ENCODE measurements at regions not wholly inside any gene's neighbourhood (a gene's known extent, or its start where the extent isn't known, plus 50 kb on each side); places are given as distances from the start of the nearest gene placed in this dataset.

DNA sequence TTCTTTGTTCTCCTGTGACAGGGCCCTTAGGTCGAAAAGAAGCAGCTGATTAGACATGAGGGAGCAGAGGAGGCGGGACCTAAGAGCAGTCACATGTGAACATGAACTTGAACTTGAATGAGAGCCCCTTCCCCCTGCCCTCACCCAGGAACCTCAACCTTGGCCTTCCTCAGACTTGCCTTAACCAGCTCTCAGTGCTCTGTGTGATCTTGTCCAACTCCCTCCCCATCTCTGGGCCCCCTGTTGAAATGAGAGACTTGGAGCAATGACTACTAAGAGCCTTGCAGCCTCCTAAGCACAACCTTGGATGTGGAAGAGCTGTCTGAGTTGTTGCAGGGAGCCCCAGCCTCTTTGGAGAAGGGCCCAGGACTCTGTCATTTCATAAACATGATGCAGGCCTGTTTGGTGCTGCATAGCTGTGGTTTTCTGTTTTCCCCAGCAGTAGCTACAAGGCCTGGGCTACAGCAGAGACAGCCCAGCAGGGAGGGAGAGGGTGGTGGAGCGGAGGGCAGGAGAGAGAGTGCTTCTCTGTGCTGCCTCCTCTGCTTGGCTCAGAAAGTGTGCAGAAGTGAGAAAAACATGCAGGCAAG lies 123.9 kb upstream of the ZMIZ1 start:
- TF ChIP-seq, protein P1, sequence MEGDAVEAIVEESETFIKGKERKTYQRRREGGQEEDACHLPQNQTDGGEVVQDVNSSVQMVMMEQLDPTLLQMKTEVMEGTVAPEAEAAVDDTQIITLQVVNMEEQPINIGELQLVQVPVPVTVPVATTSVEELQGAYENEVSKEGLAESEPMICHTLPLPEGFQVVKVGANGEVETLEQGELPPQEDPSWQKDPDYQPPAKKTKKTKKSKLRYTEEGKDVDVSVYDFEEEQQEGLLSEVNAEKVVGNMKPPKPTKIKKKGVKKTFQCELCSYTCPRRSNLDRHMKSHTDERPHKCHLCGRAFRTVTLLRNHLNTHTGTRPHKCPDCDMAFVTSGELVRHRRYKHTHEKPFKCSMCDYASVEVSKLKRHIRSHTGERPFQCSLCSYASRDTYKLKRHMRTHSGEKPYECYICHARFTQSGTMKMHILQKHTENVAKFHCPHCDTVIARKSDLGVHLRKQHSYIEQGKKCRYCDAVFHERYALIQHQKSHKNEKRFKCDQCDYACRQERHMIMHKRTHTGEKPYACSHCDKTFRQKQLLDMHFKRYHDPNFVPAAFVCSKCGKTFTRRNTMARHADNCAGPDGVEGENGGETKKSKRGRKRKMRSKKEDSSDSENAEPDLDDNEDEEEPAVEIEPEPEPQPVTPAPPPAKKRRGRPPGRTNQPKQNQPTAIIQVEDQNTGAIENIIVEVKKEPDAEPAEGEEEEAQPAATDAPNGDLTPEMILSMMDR (IDR thresholded peaks at IDR 0.05; ENCODE audit: low read depth, low read length), result no peak
- H3K4me3 ChIP-seq (ENCODE audit: low read depth, low read length), result no peak overlapping the region

GRCh38 chr10:78945838-78946237 lies 122.9 kb upstream of the ZMIZ1 start:
- TF ChIP-seq, protein P1 (IDR thresholded peaks at IDR 0.05; ENCODE audit: low read depth, low read length), result no peak
- no peak overlapping the region for H3K4me3 ChIP-seq (ENCODE audit: low read depth, low read length)

DNA sequence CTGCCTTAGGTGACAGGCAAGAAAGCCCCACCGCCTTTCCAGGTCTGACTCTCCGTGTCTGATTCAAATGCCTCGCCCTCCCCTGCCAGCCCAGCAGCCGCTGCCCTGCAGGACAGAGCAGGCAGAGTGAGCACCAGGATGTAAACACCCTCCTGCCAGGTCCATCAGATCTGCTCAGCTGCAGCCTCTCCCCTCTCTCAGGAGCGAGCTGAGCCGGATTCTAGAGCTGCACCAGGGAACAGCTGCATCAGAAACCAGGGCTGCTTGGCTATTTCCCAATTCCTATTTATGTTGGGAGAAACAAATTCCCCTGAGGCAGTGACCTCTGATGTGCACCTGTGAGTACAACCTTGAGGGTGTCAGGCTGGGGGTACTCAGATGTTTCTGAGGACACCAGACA lies 121.5 kb upstream of the ZMIZ1 start:
- H3K4me3 ChIP-seq (ENCODE audit: low read depth, low read length), result no peak overlapping the region
- TF ChIP-seq, protein P1 (IDR thresholded peaks at IDR 0.05; ENCODE audit: low read depth, low read length), result no peak

DNA sequence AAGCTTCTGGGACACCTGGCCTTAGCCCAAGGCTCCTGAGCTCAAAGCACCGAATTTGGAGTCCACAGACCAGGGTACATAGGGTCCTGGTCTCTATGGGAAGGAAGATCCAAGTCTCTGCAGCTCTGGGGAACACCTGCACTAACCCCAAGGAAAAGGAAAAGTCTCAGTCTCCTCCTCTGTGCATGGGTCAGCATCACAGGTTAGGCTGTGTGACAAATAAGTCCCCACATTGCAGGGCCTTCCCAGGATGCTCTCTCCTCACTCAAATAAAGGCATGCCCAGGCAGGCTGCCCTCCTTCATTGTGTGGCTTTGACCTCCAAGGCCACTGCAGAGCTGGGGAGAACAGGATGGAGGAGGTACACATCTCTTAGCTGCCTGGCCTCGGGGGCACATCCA lies 121.0 kb upstream of the ZMIZ1 start:
- no peak overlapping the region for H3K4me3 ChIP-seq (ENCODE audit: low read depth, low read length)
- TF ChIP-seq, protein P1 (IDR thresholded peaks at IDR 0.05; ENCODE audit: low read depth, low read length), result no peak

- TF ChIP-seq, protein P1 (IDR thresholded peaks at IDR 0.05; ENCODE audit: low read depth, low read length), result no peak
- H3K4me3 ChIP-seq (ENCODE audit: low read depth, low read length), result no peak overlapping the region
These were observed 120.1 kb upstream of the ZMIZ1 start for GRCh38 chr10:78948621-78949030.

GRCh38 chr10:78950656-78951587 lies 117.8 kb upstream of the ZMIZ1 start:
- H3K4me3 ChIP-seq (ENCODE audit: low read depth, low read length), result no peak overlapping the region
- TF ChIP-seq, protein P1 (IDR thresholded peaks at IDR 0.05; ENCODE audit: low read depth, low read length), result no peak

DNA sequence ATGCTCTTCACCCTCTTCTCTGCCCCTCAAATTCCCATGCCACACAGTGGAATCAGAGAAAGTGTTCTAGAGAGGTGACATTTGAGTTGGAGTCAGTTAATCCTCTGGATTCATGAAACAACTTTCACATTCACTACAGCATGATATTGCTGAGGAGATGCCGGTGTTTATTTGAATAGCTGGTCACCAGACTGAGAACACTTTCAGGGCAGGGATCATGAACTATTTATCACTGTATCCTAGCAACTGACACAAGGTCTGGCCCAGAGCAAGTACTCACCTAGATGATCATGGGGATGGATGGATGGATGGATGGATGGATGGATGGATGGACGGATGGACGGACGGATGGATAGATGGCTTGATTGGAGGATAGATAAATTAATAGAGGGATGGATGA lies 116.7 kb upstream of the ZMIZ1 start:
- TF ChIP-seq, protein P1 (IDR thresholded peaks at IDR 0.05; ENCODE audit: low read depth, low read length), result 0 out of 2 replicates have a peak, but pooled peaks have one; percentile 1

More for the DNA sequence above, 116.7 kb upstream of the ZMIZ1 start:
- no peak overlapping the region for H3K4me3 ChIP-seq (ENCODE audit: low read depth, low read length)
